ENCODE measurements at regions not wholly inside any gene's neighbourhood (a gene's known extent, or its start where the extent isn't known, plus 50 kb on each side); places are given as distances from the start of the nearest gene placed in this dataset.

DNA sequence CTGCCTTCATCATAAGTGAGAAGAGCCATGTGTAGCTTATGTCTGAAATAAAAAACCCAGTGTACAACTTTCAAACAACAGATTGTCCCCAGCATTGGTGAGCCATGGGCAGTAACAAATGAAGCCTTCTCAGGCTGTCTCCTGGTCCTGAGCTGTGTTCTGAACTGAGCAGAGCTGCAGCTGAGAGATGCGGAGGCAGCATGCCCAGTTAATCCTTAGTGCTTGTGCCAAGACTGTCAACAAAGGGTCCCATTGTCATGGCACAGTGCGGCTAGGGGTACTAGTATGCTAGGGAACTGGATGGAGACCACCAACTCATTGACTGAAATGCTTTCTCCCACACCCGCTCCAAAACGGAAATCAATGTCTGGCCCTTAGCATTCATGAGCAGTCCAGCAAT is 154.3 kb downstream of the RMST start:
- CTCF ChIA-PET: no interaction called here

DNA sequence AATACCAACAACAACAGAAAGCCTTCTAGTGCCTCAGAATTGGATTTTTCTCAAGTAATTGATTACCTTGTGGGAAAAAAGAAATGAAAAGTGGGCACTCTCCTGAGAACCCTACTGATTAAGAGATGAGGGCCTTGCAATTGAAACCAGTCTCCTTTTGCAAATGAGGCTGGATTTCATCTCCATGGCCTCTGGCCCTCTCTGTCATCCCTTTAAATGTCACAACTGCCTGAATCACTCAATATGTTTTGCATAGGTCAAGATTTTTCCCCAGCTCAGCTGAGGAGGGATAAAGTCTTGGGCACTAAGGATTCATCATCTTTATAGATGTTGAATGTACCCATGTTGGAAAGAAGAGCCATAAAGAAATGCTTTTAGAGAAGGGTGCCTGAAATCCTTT is 166.4 kb downstream of the RMST start:
- CTCF ChIA-PET: no interaction called here
- intact Hi-C loops (cut with micrococcal nuclease; ENCODE audit: unreplicated experiment): no loop called here
- H3K4me1 Mint-ChIP-seq (ENCODE audit: low read depth, unreplicated experiment): no peaks in the 10 kb centered on the region
- H3K27me3 Mint-ChIP-seq (ENCODE audit: unreplicated experiment): no peaks in the 10 kb centered on the region
- no peak overlapping the region for H3K4me3 Mint-ChIP-seq (ENCODE audit: low read depth, unreplicated experiment)
- no peak overlapping the region for H3K27ac Mint-ChIP-seq (ENCODE audit: unreplicated experiment)
- BruUV-seq (replicated peaks): no TSS peak
- no peak for DNase-seq
- H3K36me3 Mint-ChIP-seq (ENCODE audit: insufficient read depth, unreplicated experiment): no peaks in the 10 kb centered on the region
- no peaks in the 10 kb centered on the region for H3K9me3 Mint-ChIP-seq (ENCODE audit: low read depth, unreplicated experiment)
- TF ChIP-seq, protein P1, sequence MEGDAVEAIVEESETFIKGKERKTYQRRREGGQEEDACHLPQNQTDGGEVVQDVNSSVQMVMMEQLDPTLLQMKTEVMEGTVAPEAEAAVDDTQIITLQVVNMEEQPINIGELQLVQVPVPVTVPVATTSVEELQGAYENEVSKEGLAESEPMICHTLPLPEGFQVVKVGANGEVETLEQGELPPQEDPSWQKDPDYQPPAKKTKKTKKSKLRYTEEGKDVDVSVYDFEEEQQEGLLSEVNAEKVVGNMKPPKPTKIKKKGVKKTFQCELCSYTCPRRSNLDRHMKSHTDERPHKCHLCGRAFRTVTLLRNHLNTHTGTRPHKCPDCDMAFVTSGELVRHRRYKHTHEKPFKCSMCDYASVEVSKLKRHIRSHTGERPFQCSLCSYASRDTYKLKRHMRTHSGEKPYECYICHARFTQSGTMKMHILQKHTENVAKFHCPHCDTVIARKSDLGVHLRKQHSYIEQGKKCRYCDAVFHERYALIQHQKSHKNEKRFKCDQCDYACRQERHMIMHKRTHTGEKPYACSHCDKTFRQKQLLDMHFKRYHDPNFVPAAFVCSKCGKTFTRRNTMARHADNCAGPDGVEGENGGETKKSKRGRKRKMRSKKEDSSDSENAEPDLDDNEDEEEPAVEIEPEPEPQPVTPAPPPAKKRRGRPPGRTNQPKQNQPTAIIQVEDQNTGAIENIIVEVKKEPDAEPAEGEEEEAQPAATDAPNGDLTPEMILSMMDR (IDR thresholded peaks at IDR 0.05; ENCODE audit: unreplicated experiment): no peak

More for the DNA sequence above, 154.3 kb downstream of the RMST start:
- TF ChIP-seq, protein P1 (IDR thresholded peaks at IDR 0.05; ENCODE audit: unreplicated experiment): no peak
- no peaks in the 10 kb centered on the region for H3K27me3 Mint-ChIP-seq (ENCODE audit: unreplicated experiment)
- no peaks in the 10 kb centered on the region for H3K4me1 Mint-ChIP-seq (ENCODE audit: low read depth, unreplicated experiment)
- H3K4me3 Mint-ChIP-seq (ENCODE audit: low read depth, unreplicated experiment): no peak overlapping the region
- DNase-seq: no peak
- BruUV-seq (replicated peaks): no TSS peak
- H3K9me3 Mint-ChIP-seq (ENCODE audit: low read depth, unreplicated experiment): peaks cover 10% of the 10 kb centered on the region
- intact Hi-C loops (cut with micrococcal nuclease; ENCODE audit: unreplicated experiment): no loop called here
- H3K36me3 Mint-ChIP-seq (ENCODE audit: insufficient read depth, unreplicated experiment): no peaks in the 10 kb centered on the region
- no peak overlapping the region for H3K27ac Mint-ChIP-seq (ENCODE audit: unreplicated experiment)

DNA sequence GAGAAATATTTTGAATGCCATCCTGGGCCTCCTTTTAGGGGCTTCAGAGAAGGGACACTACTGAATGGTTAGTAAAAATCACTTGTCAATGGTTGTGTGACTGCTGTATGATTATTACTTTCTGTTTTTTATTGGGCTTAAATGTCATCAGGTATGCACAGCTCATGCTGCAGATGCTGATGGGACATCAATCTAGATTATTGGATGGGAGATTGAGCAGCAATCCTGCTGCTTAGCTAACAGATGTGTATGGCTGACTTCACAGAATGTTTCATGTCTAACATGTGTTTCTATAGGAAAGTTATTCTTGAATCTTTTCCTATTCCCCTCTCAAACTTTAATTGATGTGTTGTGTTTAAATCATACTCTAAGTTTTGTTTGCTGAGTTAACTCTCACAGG is 166.8 kb downstream of the RMST start:
- BruUV-seq (replicated peaks): no TSS peak
- no peaks in the 10 kb centered on the region for H3K9me3 Mint-ChIP-seq (ENCODE audit: low read depth, unreplicated experiment)
- CTCF ChIA-PET: no interaction called here
- H3K36me3 Mint-ChIP-seq (ENCODE audit: insufficient read depth, unreplicated experiment): no peaks in the 10 kb centered on the region
- intact Hi-C loops (cut with micrococcal nuclease; ENCODE audit: unreplicated experiment): no loop called here
- TF ChIP-seq, protein P1 (IDR thresholded peaks at IDR 0.05; ENCODE audit: unreplicated experiment): no peak
- DNase-seq: no peak
- no peak overlapping the region for H3K27ac Mint-ChIP-seq (ENCODE audit: unreplicated experiment)
- H3K27me3 Mint-ChIP-seq (ENCODE audit: unreplicated experiment): no peaks in the 10 kb centered on the region
- peaks cover under 1% of the 10 kb centered on the region for H3K4me1 Mint-ChIP-seq (ENCODE audit: low read depth, unreplicated experiment)
- no peak overlapping the region for H3K4me3 Mint-ChIP-seq (ENCODE audit: low read depth, unreplicated experiment)

DNA sequence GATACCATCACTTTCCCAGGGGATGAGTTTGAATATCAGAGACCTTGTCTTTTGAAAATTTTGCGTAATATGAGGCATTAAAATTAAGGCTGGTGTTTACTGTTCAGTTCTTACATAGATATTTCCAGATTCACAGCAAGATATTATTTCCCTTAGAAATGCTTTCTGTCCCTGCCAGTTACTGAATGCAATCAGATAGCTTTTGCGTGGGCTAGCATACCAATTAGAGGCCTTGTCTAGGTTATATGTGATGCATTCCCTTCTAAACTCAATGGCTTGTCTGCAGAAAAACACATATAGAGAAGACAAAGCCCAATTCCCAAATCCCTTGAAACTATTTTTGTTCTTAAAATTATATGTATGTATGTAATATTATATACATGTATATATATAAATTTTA is 167.8 kb downstream of the RMST start:
- Mint-ChIP-seq H3K4me3 (ENCODE audit: low read depth, unreplicated experiment) (no peak overlapping the region), H3K4me1 (ENCODE audit: low read depth, unreplicated experiment) (peaks cover 9% of the 10 kb centered on the region)
- CTCF ChIA-PET: no interaction called here

More for the DNA sequence above, 167.8 kb downstream of the RMST start:
- H3K36me3 Mint-ChIP-seq (ENCODE audit: insufficient read depth, unreplicated experiment): no peaks in the 10 kb centered on the region
- H3K9me3 Mint-ChIP-seq (ENCODE audit: low read depth, unreplicated experiment): peaks cover 2% of the 10 kb centered on the region
- H3K27me3 Mint-ChIP-seq (ENCODE audit: unreplicated experiment): no peaks in the 10 kb centered on the region
- TF ChIP-seq, protein P1 (IDR thresholded peaks at IDR 0.05; ENCODE audit: unreplicated experiment): no peak
- DNase-seq: no peak
- intact Hi-C loops (cut with micrococcal nuclease; ENCODE audit: unreplicated experiment): no loop called here
- BruUV-seq (replicated peaks): no TSS peak
- no peak overlapping the region for H3K27ac Mint-ChIP-seq (ENCODE audit: unreplicated experiment)
